ENCODE measurements at regions not wholly inside any gene's neighbourhood (a gene's known extent, or its start where the extent isn't known, plus 50 kb on each side); places are given as distances from the start of the nearest gene placed in this dataset.

GRCh38 chr6:166769648-166770047, 142.6 kb upstream of the RPS6KA2 start:
- Histone ChIP-seq H3K27me3 (peaks cover 0 to 7% (median 0%) of the 10 kb centered on the region in 3 donors), H3K27ac (no peak overlapping the region), H3K9me3 (no peaks in the 10 kb centered on the region), H3K36me3 (no peaks in the 10 kb centered on the region), H3K4me1 (no peaks in the 10 kb centered on the region), H3K4me3 (no peak overlapping the region)
- no peak for TF ChIP-seq POLR2A (IDR thresholded peaks at IDR 0.05)
- TF ChIP-seq, protein P1, sequence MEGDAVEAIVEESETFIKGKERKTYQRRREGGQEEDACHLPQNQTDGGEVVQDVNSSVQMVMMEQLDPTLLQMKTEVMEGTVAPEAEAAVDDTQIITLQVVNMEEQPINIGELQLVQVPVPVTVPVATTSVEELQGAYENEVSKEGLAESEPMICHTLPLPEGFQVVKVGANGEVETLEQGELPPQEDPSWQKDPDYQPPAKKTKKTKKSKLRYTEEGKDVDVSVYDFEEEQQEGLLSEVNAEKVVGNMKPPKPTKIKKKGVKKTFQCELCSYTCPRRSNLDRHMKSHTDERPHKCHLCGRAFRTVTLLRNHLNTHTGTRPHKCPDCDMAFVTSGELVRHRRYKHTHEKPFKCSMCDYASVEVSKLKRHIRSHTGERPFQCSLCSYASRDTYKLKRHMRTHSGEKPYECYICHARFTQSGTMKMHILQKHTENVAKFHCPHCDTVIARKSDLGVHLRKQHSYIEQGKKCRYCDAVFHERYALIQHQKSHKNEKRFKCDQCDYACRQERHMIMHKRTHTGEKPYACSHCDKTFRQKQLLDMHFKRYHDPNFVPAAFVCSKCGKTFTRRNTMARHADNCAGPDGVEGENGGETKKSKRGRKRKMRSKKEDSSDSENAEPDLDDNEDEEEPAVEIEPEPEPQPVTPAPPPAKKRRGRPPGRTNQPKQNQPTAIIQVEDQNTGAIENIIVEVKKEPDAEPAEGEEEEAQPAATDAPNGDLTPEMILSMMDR (IDR thresholded peaks at IDR 0.05 in 4 of 5, conservative IDR thresholded peaks at IDR 0.05 in 1 of 5), result no peak
- ATAC-seq, result no peak
- intact Hi-C loops (cut with DNase I; ENCODE audit: low total_unique reads), result loop anchor here (10.0 kb wide), 1 partner anchor 375 kb away; no protein-coding TSS in a partner anchor
- DNase-seq, result no peak
- in situ Hi-C loops (cut with MboI; ENCODE audit: low sequenced_read_pairs in 4 of 4), result no loop called here

- intact Hi-C loops (cut with DNase I; ENCODE audit: low total_unique reads), result no loop called here
- no peak for DNase-seq
- no peaks in the 10 kb centered on the region for H3K4me1 ChIP-seq
These were observed 141.7 kb upstream of the RPS6KA2 start for GRCh38 chr6:166768761-166769160.

GRCh38 chr6:166767230-166767629, 140.2 kb upstream of the RPS6KA2 start:
- H3K4me3 ChIP-seq, result no peak overlapping the region
- H3K27ac ChIP-seq, result no peak overlapping the region
- ATAC-seq, result no peak
- no peak for DNase-seq
- H3K36me3 ChIP-seq, result no peaks in the 10 kb centered on the region
- H3K27me3 ChIP-seq, result no peaks in the 10 kb centered on the region
- TF ChIP-seq, protein P1 (IDR thresholded peaks at IDR 0.05 in 4 of 5, conservative IDR thresholded peaks at IDR 0.05 in 1 of 5), result no peak
- no peak for TF ChIP-seq POLR2A (IDR thresholded peaks at IDR 0.05)
- no peaks in the 10 kb centered on the region for H3K4me1 ChIP-seq
- intact Hi-C loops (cut with DNase I; ENCODE audit: low total_unique reads) (no loop called here), in situ Hi-C loops (cut with MboI; ENCODE audit: low sequenced_read_pairs in 4 of 4) (no loop called here)
- H3K9me3 ChIP-seq, result no peaks in the 10 kb centered on the region

More at GRCh38 chr6:166768761-166769160, 141.7 kb upstream of the RPS6KA2 start:
- no peaks in the 10 kb centered on the region for H3K9me3 ChIP-seq
- ATAC-seq, result no peak
- in situ Hi-C loops (cut with MboI; ENCODE audit: low sequenced_read_pairs in 4 of 4), result no loop called here
- peaks cover 0 to 3% (median 0%) of the 10 kb centered on the region in 3 donors for H3K27me3 ChIP-seq
- TF ChIP-seq, protein P1 (IDR thresholded peaks at IDR 0.05 in 4 of 5, conservative IDR thresholded peaks at IDR 0.05 in 1 of 5), result no peak
- TF ChIP-seq POLR2A (IDR thresholded peaks at IDR 0.05), result no peak
- H3K36me3 ChIP-seq, result no peaks in the 10 kb centered on the region
- H3K4me3 ChIP-seq, result no peak overlapping the region
- no peak overlapping the region for H3K27ac ChIP-seq

DNA sequence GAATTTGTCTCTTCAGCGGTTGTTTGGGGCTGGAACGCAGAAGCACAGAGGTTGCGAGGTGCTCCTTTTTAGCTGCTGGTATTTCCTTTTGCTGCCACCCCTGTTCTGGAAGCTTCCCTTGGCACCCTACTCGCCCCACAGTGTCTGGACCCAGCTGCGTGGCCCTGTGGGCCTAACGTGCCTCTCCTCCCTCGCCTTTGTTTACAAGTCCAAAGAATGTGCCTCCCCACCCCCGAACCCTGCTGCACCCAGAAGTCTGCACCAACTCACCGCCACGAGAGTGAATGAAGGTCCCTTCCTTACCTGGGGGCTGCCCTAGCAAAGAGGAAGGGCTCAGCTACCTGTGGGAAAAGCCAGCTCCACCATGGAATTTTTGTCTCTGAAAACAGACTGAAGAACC, 139.7 kb upstream of the RPS6KA2 start:
- Histone ChIP-seq H3K4me1 (no peaks in the 10 kb centered on the region), H3K27ac (no peak overlapping the region), H3K27me3 (no peaks in the 10 kb centered on the region), H3K4me3 (no peak overlapping the region), H3K36me3 (no peaks in the 10 kb centered on the region), H3K9me3 (no peaks in the 10 kb centered on the region)
- intact Hi-C loops (cut with DNase I; ENCODE audit: low total_unique reads) (no loop called here), in situ Hi-C loops (cut with MboI; ENCODE audit: low sequenced_read_pairs in 4 of 4) (no loop called here)
- TF ChIP-seq, protein P1 (IDR thresholded peaks at IDR 0.05 in 4 of 5, conservative IDR thresholded peaks at IDR 0.05 in 1 of 5), result no peak
- TF ChIP-seq POLR2A (IDR thresholded peaks at IDR 0.05), result no peak
- DNase-seq (no peak), ATAC-seq (no peak)

DNA sequence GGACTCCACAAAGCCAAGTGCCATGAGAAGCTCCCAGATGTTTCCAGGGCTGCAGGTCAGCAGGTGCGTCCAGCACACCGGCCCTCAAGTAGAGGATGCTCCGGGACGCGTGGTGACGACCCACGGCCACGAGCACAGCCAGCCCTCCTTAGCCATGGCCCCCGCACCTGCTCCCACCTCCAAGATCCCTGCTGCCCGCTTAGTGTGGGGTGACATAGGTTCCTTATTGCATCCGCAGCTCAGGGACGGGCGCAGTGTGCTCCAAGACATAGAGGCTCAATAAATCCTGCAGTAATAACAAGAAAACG, 138.1 kb upstream of the RPS6KA2 start:
- in situ Hi-C loops (cut with MboI; ENCODE audit: low sequenced_read_pairs in 4 of 4) (no loop called here), intact Hi-C loops (cut with DNase I; ENCODE audit: low total_unique reads) (no loop called here)
- H3K9me3 ChIP-seq, result no peaks in the 10 kb centered on the region
- TF ChIP-seq, protein P1 (IDR thresholded peaks at IDR 0.05 in 4 of 5, conservative IDR thresholded peaks at IDR 0.05 in 1 of 5), result no peak
- no peak for TF ChIP-seq POLR2A (IDR thresholded peaks at IDR 0.05)
- no peaks in the 10 kb centered on the region for H3K27me3 ChIP-seq
- no peaks in the 10 kb centered on the region for H3K4me1 ChIP-seq
- DNase-seq (no peak), ATAC-seq (no peak)
- H3K4me3 ChIP-seq, result no peak overlapping the region
- H3K27ac ChIP-seq, result no peak overlapping the region
- H3K36me3 ChIP-seq, result no peaks in the 10 kb centered on the region
